ENCODE measurements at regions not wholly inside any gene's neighbourhood (a gene's known extent, or its start where the extent isn't known, plus 50 kb on each side); places are given as distances from the start of the nearest gene placed in this dataset.

- TF ChIP-seq ZSCAN18 (CRISPR knock-in tag; IDR thresholded peaks at IDR 0.05) (no peak), NFATC4 (CRISPR knock-in tag; IDR thresholded peaks at IDR 0.05) (no peak), ZNF425 (CRISPR knock-in tag; conservative IDR thresholded peaks at IDR 0.05) (no peak), GTF2I (CRISPR knock-in tag; conservative IDR thresholded peaks at IDR 0.05) (no peak), GABPB1 (CRISPR knock-in tag; IDR thresholded peaks at IDR 0.05) (no peak), TEAD1 (CRISPR knock-in tag; IDR thresholded peaks at IDR 0.05) (no peak), ZBTB43 (CRISPR knock-in tag; IDR thresholded peaks at IDR 0.05) (no peak), MAX (CRISPR knock-in tag; IDR thresholded peaks at IDR 0.05) (no peak)
These were observed 970.3 kb upstream of the ARRDC3 start (continued) for GRCh38 chr5:92353107-92354030.

- Mint-ChIP-seq H3K27me3 (ENCODE audit: low read depth) (no peaks in the 10 kb centered on the region), H3K9me3 (peaks cover 11% of the 10 kb centered on the region), H3K36me3 (no peaks in the 10 kb centered on the region), H3K4me1 (no peaks in the 10 kb centered on the region), H3K4me3 (no peak overlapping the region), H3K27ac (no peak overlapping the region)
- ATAC-seq: no peak
- DNase-seq (ENCODE audit: low spot score): no peak
- ChIA-PET POLR2A (no interaction called here), CTCF (no interaction called here)
- TF ChIP-seq PRRX2 (CRISPR knock-in tag; IDR thresholded peaks at IDR 0.05): no peak
- no peak for TF ChIP-seq AR (CRISPR knock-in tag; IDR thresholded peaks at IDR 0.05)
These were observed 954.7 kb upstream of the ARRDC3 start for GRCh38 chr5:92337772-92338234.

GRCh38 chr5:92332039-92332438, 948.9 kb upstream of the ARRDC3 start:
- TF ChIP-seq USF1 (CRISPR knock-in tag; IDR thresholded peaks at IDR 0.05): no peak
- TF ChIP-seq SOX15 (CRISPR knock-in tag; IDR thresholded peaks at IDR 0.05): no peak
- ATAC-seq: no peak
- Mint-ChIP-seq H3K4me1 (no peaks in the 10 kb centered on the region), H3K27me3 (ENCODE audit: low read depth) (no peaks in the 10 kb centered on the region), H3K9me3 (no peaks in the 10 kb centered on the region), H3K4me3 (no peak overlapping the region), H3K36me3 (no peaks in the 10 kb centered on the region), H3K27ac (no peak overlapping the region)
- ChIA-PET POLR2A (no interaction called here), CTCF (no interaction called here)
- DNase-seq (ENCODE audit: low spot score): no peak
